ENCODE measurements at regions not wholly inside any gene's neighbourhood (a gene's known extent, or its start where the extent isn't known, plus 50 kb on each side); places are given as distances from the start of the nearest gene placed in this dataset.

- H3K36me3 ChIP-seq: no peaks in the 10 kb centered on the region
- no peak for TF ChIP-seq EP300 (IDR thresholded peaks at IDR 0.05)
- TF ChIP-seq POLR2AphosphoS5 (IDR thresholded peaks at IDR 0.05): no peak
- TF ChIP-seq, protein P1, sequence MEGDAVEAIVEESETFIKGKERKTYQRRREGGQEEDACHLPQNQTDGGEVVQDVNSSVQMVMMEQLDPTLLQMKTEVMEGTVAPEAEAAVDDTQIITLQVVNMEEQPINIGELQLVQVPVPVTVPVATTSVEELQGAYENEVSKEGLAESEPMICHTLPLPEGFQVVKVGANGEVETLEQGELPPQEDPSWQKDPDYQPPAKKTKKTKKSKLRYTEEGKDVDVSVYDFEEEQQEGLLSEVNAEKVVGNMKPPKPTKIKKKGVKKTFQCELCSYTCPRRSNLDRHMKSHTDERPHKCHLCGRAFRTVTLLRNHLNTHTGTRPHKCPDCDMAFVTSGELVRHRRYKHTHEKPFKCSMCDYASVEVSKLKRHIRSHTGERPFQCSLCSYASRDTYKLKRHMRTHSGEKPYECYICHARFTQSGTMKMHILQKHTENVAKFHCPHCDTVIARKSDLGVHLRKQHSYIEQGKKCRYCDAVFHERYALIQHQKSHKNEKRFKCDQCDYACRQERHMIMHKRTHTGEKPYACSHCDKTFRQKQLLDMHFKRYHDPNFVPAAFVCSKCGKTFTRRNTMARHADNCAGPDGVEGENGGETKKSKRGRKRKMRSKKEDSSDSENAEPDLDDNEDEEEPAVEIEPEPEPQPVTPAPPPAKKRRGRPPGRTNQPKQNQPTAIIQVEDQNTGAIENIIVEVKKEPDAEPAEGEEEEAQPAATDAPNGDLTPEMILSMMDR (IDR thresholded peaks at IDR 0.05): no peak
- TF ChIP-seq POLR2A (IDR thresholded peaks at IDR 0.05; ENCODE audit: low read depth): no peak
- DNase-seq (ENCODE audit: extremely low spot score): peak; percentile 50
- intact Hi-C loops (cut with DNase I): no loop called here
- 60% methylated on average over 1 of the region's 1 CpG for WGBS
- no peaks in the 10 kb centered on the region for H3K9me3 ChIP-seq
- peak overlapping the region in 2 of 4 donors; percentile 2 to 5 for H3K4me3 ChIP-seq
- peak overlapping the region; percentile 72 to 80 (median 75) for H3K27ac ChIP-seq (replicated peaks in 1 of 4)
- no peaks in the 10 kb centered on the region for H3K27me3 ChIP-seq
- H3K4me1 ChIP-seq: peaks cover 0 to 58% (median 50%) of the 10 kb centered on the region in 4 donors
Measured at GRCh38 chr12:94864987-94865386, 138.5 kb downstream of the NDUFA12 start.

GRCh38 chr12:94863321-94864035, 140.0 kb downstream of the NDUFA12 start:
- Histone ChIP-seq H3K36me3 (no peaks in the 10 kb centered on the region), H3K27me3 (no peaks in the 10 kb centered on the region), H3K9me3 (no peaks in the 10 kb centered on the region), H3K27ac (replicated peaks in 1 of 4) (peak overlapping the region; percentile 55 to 80 (median 75)), H3K4me1 (peaks cover 0 to 58% (median 50%) of the 10 kb centered on the region in 4 donors), H3K4me3 (no peak overlapping the region)
- 47% methylated on average over 8 of the region's 8 CpGs for WGBS
- intact Hi-C loops (cut with DNase I): no loop called here
- peak; percentile 64 for DNase-seq (ENCODE audit: extremely low spot score)
- TF ChIP-seq, protein P1 (IDR thresholded peaks at IDR 0.05): no peak
- TF ChIP-seq POLR2A (IDR thresholded peaks at IDR 0.05; ENCODE audit: low read depth) (no peak), EP300 (IDR thresholded peaks at IDR 0.05) (no peak), POLR2AphosphoS5 (IDR thresholded peaks at IDR 0.05) (no peak)

- no peak overlapping the region for H3K4me3 ChIP-seq
- H3K27me3 ChIP-seq: no peaks in the 10 kb centered on the region
- H3K36me3 ChIP-seq: no peaks in the 10 kb centered on the region
- peaks cover 0 to 65% (median 51%) of the 10 kb centered on the region in 4 donors for H3K4me1 ChIP-seq
- intact Hi-C loops (cut with DNase I): no loop called here
- peak; percentile 3 for DNase-seq (ENCODE audit: extremely low spot score)
- peak overlapping the region; percentile 55 to 80 (median 75) for H3K27ac ChIP-seq (replicated peaks in 1 of 4)
- no peak for TF ChIP-seq EP300 (IDR thresholded peaks at IDR 0.05)
- TF ChIP-seq, protein P1 (IDR thresholded peaks at IDR 0.05): no peak
- no peak for TF ChIP-seq POLR2AphosphoS5 (IDR thresholded peaks at IDR 0.05)
- no peaks in the 10 kb centered on the region for H3K9me3 ChIP-seq
- 73% methylated on average over 3 of the region's 3 CpGs for WGBS
Measured at GRCh38 chr12:94862421-94862820, 141.1 kb downstream of the NDUFA12 start.

GRCh38 chr12:94856324-94856723, 147.2 kb downstream of the NDUFA12 start:
- DNase-seq (ENCODE audit: extremely low spot score): no peak
- Histone ChIP-seq H3K4me3 (no peak overlapping the region), H3K27me3 (no peaks in the 10 kb centered on the region), H3K27ac (replicated peaks in 1 of 4) (peak overlapping the region; percentile 70 to 77 (median 74)), H3K9me3 (no peaks in the 10 kb centered on the region), H3K36me3 (no peaks in the 10 kb centered on the region), H3K4me1 (peaks cover 0 to 34% (median 23%) of the 10 kb centered on the region in 4 donors)
- intact Hi-C loops (cut with DNase I): no loop called here
- 48% methylated on average over 2 of the region's 2 CpGs for WGBS
- TF ChIP-seq POLR2A (IDR thresholded peaks at IDR 0.05; ENCODE audit: low read depth) (no peak), EP300 (IDR thresholded peaks at IDR 0.05) (no peak), POLR2AphosphoS5 (IDR thresholded peaks at IDR 0.05) (no peak)
- TF ChIP-seq, protein P1 (IDR thresholded peaks at IDR 0.05): no peak

Data from esophagus muscularis mucosa (tissue), 4 donors.